ENCODE measurements at regions not wholly inside any gene's neighbourhood (a gene's known extent, or its start where the extent isn't known, plus 50 kb on each side); places are given as distances from the start of the nearest gene placed in this dataset.

DNA sequence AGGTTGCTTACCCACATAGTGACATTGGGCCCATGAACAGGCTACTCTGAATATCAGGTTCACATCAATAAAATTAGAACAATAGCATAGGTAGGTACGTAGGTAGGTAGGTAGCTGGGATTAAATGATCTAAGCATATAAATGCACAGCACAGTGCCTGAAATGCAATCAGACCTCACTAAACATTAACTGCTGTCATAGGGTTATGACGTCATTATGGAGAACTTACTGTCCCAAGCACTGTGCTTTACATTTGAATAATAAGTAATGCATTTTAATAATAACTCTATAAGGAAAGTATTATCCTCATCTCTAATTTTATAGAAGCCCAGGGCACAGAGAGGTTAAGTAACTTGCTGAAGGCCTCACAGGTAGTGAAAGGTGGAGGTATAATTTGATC lies 112.5 kb downstream of the RPS24 start:
- no peaks in the 10 kb centered on the region for H3K36me3 Mint-ChIP-seq
- DNase-seq = no peak
- H3K27me3 Mint-ChIP-seq = peaks cover 17% of the 10 kb centered on the region
- no peaks in the 10 kb centered on the region for H3K4me1 Mint-ChIP-seq
- no peak overlapping the region for H3K4me3 Mint-ChIP-seq
- no peak overlapping the region for H3K27ac Mint-ChIP-seq
- no peaks in the 10 kb centered on the region for H3K9me3 Mint-ChIP-seq

DNA sequence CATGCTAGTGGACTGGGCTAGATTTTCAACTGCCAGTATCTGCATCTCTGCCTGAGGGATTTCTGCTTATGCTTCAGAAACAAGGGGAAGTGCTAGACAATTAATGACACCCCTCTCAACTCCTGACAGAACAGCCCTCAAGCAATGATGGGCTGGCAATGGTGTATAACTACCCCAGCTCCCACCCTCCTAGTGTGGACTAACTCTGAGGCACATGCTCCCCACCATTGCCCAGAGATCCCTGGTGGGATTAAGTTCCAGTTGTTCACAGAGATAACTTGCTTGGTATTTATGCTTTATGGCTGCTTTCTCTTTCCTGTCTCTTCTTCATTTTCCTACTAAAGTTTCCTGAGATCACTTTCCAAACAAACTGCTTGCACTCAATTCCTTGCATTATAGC lies 113.5 kb downstream of the RPS24 start:
- no peak for DNase-seq
- Mint-ChIP-seq H3K4me1 (no peaks in the 10 kb centered on the region), H3K27me3 (peaks cover 11% of the 10 kb centered on the region), H3K4me3 (no peak overlapping the region), H3K36me3 (no peaks in the 10 kb centered on the region), H3K27ac (no peak overlapping the region), H3K9me3 (no peaks in the 10 kb centered on the region)

DNA sequence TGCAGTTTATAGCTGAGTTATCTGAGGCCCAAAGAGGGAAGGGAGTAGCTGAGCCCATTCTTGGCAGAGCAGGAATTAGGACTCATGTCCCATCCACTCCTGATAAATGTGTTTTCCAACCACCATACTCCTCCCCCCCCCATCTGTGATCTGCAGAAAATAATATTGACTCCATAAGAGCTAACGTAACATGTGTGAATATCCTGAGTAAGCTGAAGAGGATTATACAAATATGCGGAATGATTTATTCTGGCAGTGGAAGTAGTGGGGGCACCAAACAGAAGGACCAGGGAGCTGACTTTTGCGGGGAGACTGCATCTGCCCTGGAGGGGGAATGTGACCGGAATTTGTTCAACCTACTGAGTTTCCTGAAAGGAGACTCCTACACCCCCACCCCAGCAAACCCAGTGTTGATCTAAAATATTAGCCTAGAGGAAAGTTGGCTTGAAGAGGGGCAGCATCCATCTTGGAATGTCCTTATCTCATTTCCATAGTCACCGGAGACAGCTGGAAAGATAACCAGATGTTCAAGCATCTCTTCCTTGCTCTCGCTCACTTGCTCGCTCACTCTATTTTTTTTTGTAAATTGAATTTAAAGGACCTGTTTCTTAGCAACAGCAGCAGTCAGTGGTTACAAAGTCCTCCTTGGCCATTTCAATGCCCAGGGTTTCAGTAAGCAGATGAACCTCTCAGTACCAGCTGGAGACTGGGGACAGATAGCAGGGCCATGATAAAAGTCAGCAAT lies 114.7 kb downstream of the RPS24 start:
- Mint-ChIP-seq H3K4me3 (no peak overlapping the region), H3K9me3 (no peaks in the 10 kb centered on the region), H3K4me1 (no peaks in the 10 kb centered on the region), H3K36me3 (no peaks in the 10 kb centered on the region), H3K27me3 (peaks cover 5% of the 10 kb centered on the region), H3K27ac (no peak overlapping the region)
- no peak for DNase-seq

DNA sequence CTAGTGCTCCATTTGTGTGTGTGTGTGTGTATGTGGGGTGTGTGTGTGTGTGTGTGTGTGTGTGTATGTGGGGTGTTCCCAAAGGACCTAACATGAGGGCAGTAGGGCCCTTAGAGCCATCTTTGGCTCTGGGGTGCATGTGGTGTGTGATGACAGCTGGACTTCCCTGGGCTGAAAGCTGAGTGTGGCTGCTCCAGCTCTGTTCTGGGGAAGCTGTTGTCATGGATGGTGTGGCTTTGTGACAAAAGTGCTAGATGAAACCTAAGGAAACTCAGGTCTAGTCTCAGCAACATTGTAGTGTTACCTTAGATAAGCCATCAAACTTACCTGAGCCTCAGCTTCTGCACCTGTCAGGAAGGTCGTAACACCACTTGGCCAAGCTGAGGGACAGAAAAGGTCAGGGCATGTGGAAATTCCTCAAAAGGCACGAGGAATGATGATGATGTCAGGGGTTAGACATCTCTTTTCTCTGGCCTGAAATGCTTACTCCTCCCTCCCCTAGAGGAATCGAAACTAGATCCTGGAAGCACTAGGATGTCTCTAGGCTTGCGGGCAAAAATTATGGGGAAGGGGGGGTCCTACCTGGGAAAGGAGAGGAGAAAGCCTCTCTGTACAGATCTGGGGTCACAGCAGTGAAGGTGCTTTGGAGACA lies 115.4 kb downstream of the RPS24 start:
- no peak for DNase-seq
- H3K9me3 Mint-ChIP-seq = no peaks in the 10 kb centered on the region
- no peaks in the 10 kb centered on the region for H3K4me1 Mint-ChIP-seq
- H3K36me3 Mint-ChIP-seq = no peaks in the 10 kb centered on the region
- H3K27me3 Mint-ChIP-seq = peaks cover 5% of the 10 kb centered on the region
- no peak overlapping the region for H3K27ac Mint-ChIP-seq
- no peak overlapping the region for H3K4me3 Mint-ChIP-seq

DNA sequence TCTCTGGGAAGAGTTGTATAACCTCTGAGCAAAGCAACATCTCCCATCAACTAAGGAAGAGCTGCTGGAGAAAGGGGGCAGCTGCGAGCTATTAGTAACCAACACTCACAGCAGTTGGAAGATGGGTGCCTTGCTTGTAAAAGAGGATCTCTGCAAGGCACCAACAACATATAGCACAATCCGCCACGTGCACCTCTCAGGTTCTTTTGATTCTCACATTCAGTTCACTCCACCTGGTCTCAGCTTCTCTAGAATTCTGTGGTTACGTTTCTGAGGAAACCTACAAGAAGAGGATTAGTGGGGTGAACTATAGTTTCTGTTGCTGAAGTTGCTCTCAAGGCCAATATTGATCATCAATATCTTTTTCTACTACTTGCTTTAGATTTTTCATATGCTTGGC lies 117.1 kb downstream of the RPS24 start:
- H3K36me3 Mint-ChIP-seq = no peaks in the 10 kb centered on the region

DNA sequence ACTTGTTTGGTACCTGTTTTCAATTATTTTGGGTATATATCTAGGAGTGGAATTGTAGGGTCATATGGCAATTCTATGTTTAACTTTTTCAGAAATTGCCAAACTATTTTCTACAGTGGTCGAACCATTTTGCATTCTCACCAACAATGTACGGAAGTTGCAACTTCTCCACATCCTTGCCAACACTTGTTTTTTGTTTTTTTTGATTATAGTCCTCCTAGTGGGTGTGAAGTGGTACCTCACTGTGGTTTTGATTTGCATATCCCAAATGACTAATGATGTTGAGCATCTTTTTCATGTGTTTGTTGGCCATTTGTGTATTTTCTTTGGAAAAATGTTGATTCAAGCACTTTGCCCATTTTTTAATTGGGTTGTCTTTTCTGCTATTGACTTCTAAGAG lies 122.1 kb downstream of the RPS24 start:
- Mint-ChIP-seq H3K27ac (no peak overlapping the region), H3K27me3 (no peaks in the 10 kb centered on the region), H3K9me3 (no peaks in the 10 kb centered on the region), H3K4me1 (no peaks in the 10 kb centered on the region), H3K4me3 (no peak overlapping the region), H3K36me3 (no peaks in the 10 kb centered on the region)
- DNase-seq = no peak

More for the DNA sequence above, 117.1 kb downstream of the RPS24 start:
- Mint-ChIP-seq H3K4me1 (no peaks in the 10 kb centered on the region), H3K27me3 (no peaks in the 10 kb centered on the region), H3K4me3 (no peak overlapping the region), H3K9me3 (no peaks in the 10 kb centered on the region), H3K27ac (no peak overlapping the region)
- no peak for DNase-seq

DNA sequence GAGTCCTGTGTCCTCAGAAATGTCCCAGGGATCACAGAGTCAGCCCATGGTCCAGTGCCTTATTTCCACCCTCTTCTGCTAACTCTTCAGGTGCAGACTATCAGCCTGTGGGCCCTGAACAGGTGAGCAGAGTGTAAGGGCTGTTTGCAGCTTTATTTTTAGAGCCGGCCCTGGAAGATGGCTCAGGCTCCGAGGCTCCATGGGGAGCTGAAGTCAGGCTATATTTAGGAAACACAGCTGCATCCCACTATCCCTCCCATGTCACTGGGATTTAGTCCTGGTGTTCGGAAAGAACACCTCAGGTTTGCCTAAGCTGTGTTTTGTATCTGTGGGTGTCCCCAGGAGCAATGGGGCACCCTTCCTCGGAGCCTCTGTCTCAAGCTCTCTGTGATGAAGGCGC lies 126.9 kb downstream of the RPS24 start:
- Mint-ChIP-seq H3K4me1 (no peaks in the 10 kb centered on the region), H3K9me3 (peaks cover 2% of the 10 kb centered on the region), H3K27me3 (no peaks in the 10 kb centered on the region), H3K36me3 (no peaks in the 10 kb centered on the region), H3K27ac (no peak overlapping the region), H3K4me3 (no peak overlapping the region)
- no peak for DNase-seq

DNA sequence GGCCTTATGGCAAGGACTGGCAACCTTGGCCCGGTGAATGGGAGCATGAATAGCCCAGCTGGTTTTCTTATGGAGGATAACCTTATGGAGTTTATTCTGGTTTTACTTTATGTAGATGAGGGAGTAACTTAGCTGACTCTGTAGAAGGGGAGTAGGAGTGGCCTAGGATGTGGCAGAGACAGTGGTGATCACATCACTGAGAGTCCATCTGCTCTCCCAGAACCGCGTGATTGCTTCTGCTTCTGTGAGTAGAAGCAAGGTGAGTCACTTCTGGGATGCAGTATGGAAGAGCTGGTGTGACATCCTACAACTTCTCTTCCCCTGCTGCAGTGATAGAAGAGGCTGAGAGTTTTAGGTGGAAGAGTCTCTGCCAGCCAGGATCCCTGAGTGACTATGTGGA lies 129.2 kb downstream of the RPS24 start:
- Mint-ChIP-seq H3K9me3 (peaks cover 2% of the 10 kb centered on the region), H3K4me1 (no peaks in the 10 kb centered on the region), H3K36me3 (no peaks in the 10 kb centered on the region), H3K27me3 (no peaks in the 10 kb centered on the region), H3K4me3 (no peak overlapping the region), H3K27ac (no peak overlapping the region)
- no peak for DNase-seq

DNA sequence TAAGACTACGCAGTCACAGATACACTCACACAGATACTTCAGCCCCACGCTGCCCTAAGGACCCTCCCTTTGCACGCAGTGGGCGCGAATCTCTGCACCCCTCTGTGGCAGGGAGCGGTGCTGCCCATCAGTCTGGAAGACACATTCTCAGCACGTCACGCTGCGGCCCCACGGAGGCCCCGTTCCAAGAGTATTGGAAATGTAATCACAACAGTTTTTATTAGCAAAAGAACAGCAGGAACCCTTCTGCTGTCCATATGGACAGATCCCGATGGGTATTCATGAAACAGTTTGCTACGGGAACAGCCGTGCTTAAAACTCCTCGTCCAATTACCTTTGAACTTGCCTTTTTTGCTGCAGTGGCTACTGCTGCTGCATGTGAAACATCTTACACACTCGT lies 131.0 kb downstream of the RPS24 start:
- H3K36me3 Mint-ChIP-seq = no peaks in the 10 kb centered on the region
- no peak overlapping the region for H3K4me3 Mint-ChIP-seq
- peaks cover 2% of the 10 kb centered on the region for H3K9me3 Mint-ChIP-seq
- no peaks in the 10 kb centered on the region for H3K4me1 Mint-ChIP-seq
- H3K27ac Mint-ChIP-seq = no peak overlapping the region
- no peaks in the 10 kb centered on the region for H3K27me3 Mint-ChIP-seq
- DNase-seq = no peak

DNA sequence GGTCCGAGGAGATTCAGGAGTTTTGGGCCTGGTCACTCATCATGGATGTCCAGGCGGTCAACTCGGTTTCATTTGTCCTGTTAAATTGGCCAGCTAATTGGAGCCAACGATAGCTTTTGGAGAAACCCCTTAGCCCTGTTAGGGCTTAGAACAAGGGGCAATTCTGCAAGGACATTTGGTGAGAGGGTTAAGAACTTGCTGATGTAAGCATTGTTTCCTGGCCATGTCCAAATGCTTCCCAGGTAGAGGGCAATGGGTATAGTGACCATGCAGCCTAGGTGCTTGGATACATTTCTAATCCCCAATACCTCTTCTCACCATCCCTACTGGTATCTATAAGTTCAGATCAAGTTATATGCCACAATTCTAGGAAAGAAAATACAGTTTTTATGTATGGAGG lies 131.5 kb downstream of the RPS24 start:
- no peaks in the 10 kb centered on the region for H3K36me3 Mint-ChIP-seq
- peaks cover 2% of the 10 kb centered on the region for H3K9me3 Mint-ChIP-seq
- DNase-seq = no peak
- H3K4me1 Mint-ChIP-seq = no peaks in the 10 kb centered on the region
- H3K27ac Mint-ChIP-seq = no peak overlapping the region
- H3K27me3 Mint-ChIP-seq = no peaks in the 10 kb centered on the region
- no peak overlapping the region for H3K4me3 Mint-ChIP-seq

DNA sequence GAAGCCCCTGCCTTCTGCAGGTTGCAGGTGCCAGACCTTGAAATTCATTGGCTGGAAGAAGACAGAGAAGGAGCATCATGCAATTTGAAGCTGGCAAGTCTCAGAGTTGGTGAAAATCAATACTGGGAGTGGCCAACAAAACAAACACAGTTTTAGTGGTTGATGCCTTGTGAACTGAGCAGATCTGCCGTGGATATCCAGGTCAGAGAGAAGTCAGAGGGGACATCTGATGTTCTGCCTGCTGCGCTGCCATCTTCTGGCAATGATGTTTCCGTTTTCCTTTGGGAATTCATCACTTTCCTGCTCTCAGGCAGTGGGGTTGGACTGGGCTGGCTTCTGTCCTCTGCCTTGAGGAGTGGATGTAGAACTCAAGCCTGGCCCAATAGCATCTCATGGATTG lies 132.0 kb downstream of the RPS24 start:
- Mint-ChIP-seq H3K4me3 (no peak overlapping the region), H3K27ac (no peak overlapping the region), H3K36me3 (no peaks in the 10 kb centered on the region), H3K4me1 (no peaks in the 10 kb centered on the region), H3K9me3 (peaks cover 2% of the 10 kb centered on the region), H3K27me3 (no peaks in the 10 kb centered on the region)
- no peak for DNase-seq

DNA sequence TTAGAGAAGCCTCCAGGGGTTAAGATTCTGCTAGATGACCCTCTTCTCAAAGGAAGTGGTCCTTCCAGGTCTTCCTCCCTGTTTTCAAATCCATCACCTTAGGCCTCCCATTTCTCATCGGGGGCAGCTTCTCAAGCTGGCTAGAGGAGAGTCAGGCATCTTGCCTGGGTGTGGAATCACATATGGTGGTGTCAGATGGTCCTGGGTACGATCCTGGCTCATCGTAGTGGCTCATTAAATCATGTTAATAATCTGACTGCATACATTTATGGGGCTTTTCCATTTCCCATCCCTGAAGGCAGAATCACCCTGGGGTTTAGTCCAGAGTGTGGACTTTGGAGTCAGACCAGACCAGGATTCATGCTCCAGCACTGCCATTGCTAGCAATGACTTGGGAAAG lies 132.6 kb downstream of the RPS24 start:
- H3K4me1 Mint-ChIP-seq = no peaks in the 10 kb centered on the region

DNA sequence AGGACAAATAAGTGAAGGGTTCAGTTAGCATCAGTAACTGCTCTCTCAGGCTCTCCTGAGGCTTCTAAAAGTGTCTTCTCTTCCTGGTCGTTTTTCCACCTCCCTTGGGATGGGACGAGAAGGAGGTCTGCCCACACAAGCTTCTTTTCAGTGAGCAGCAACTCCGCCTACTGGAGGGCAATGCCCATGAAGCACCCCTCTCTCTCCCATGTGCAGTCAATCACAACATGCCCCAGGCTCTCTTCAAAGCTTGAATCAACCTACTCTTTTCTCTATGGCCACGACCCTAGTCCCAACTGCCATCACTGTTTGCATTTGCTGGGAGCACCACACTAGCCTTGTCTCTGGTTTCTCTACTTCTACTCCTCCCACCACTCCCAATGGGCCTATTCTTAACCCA lies 135.6 kb downstream of the RPS24 start:
- no peak overlapping the region for H3K4me3 Mint-ChIP-seq
- no peak for DNase-seq
- no peaks in the 10 kb centered on the region for H3K9me3 Mint-ChIP-seq
- H3K4me1 Mint-ChIP-seq = no peaks in the 10 kb centered on the region
- no peaks in the 10 kb centered on the region for H3K36me3 Mint-ChIP-seq
- H3K27ac Mint-ChIP-seq = no peak overlapping the region
- no peaks in the 10 kb centered on the region for H3K27me3 Mint-ChIP-seq

More for the DNA sequence above, 132.6 kb downstream of the RPS24 start:
- no peak overlapping the region for H3K27ac Mint-ChIP-seq
- H3K27me3 Mint-ChIP-seq = no peaks in the 10 kb centered on the region
- no peak for DNase-seq
- peaks cover 2% of the 10 kb centered on the region for H3K9me3 Mint-ChIP-seq
- no peak overlapping the region for H3K4me3 Mint-ChIP-seq
- H3K36me3 Mint-ChIP-seq = no peaks in the 10 kb centered on the region

DNA sequence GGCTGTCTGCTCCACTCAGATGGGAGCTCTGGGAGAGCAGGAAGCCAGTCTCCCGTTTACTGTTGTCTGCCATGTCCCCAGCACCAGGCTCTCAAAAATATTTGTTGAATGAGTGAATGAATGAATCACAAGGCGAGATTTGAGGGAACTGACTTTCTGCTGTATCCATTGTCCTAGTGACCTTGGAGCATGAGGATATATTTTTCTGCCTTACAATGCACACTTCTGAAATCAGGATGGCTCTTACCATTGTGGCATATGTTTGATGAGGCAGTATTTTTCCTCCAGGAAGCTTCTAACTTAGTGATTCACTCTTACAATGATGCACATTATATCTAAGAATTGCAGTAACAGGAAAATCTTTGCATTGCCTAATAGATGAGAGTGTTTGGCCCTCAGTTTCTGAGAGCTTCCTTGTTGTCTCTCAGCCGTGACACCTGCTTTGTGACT lies 136.4 kb downstream of the RPS24 start:
- no peaks in the 10 kb centered on the region for H3K36me3 Mint-ChIP-seq
- no peaks in the 10 kb centered on the region for H3K9me3 Mint-ChIP-seq
- H3K27me3 Mint-ChIP-seq = no peaks in the 10 kb centered on the region
- H3K4me3 Mint-ChIP-seq = no peak overlapping the region
- DNase-seq = no peak
- no peak overlapping the region for H3K27ac Mint-ChIP-seq
- no peaks in the 10 kb centered on the region for H3K4me1 Mint-ChIP-seq

DNA sequence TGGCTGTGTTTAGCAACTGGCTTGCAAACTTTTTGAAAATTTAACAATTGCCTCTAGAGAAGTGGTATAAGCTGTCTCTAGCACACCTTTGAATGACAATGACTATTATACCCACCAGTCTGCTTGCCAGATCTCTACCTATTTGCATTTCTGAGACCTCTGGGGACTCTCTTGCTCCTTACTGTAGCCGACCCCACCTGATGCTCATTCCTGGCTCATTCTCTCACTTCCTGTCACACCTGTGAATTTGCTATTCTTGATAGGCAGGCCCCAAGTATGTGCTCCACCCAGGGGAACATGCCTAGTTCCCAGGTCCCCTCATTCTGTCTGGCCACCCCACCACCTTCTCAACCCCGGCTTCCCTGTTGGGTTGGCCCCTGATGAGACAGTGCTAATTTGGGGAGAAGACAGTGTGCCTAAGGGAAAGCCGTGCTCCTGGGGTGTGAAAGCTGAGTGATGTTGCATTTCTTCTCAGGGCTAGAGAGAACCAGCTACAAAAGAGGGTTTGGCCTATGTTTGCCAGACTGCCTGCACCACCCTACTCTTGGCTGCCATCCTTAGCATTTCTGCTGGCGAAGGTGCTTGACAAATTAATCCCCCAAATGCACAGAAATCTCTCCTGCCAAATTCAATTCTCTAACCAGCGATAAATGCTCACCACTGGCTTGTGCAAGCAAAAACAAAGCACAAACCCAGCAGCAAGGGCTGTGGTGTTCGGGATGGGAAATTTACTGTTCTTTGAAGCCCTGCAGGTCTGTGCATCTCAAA lies 138.2 kb downstream of the RPS24 start:
- no peaks in the 10 kb centered on the region for H3K4me1 Mint-ChIP-seq
- H3K27ac Mint-ChIP-seq = no peak overlapping the region
- DNase-seq = no peak
- H3K36me3 Mint-ChIP-seq = no peaks in the 10 kb centered on the region
- H3K9me3 Mint-ChIP-seq = no peaks in the 10 kb centered on the region
- no peaks in the 10 kb centered on the region for H3K27me3 Mint-ChIP-seq
- H3K4me3 Mint-ChIP-seq = no peak overlapping the region

All from activated naive CD8-positive, alpha-beta T cell treated with anti-CD3 and anti-CD28 coated beads for 36 hours (primary cell).